RWPE2 (cell line): ENCODE measurements at regions not wholly inside any gene's neighbourhood (a gene's known extent, or its start where the extent isn't known, plus 50 kb on each side); places are given as distances from the start of the nearest gene placed in this dataset.

ENCODE experiments used
- ATAC-seq: fragments of 200-7000 bp; cut with Tn5 transposase; 3 replicates; pipeline ENCODE4 v1.9.1; 2021; ENCODE audit warnings: low read depth
- DNase-seq: peaks from one replicate; pipeline ENCODE4 v3.0.0-alpha.2; 2020; ENCODE audit warnings: low spot score
- H3K27ac ChIP-seq: fragments of 450-650 bp; 2 replicates; pipeline ENCODE4 v1.5.1; 2017; ENCODE audit warnings: mild to moderate bottlenecking; ENCODE audit not compliant: poor library complexity, severe bottlenecking
- H3K27me3 ChIP-seq: fragments of 250-450 bp; sonication (Bioruptor Pico); 2 replicates; pipeline ENCODE4 v1.5.1; 2021; ENCODE audit warnings: mild to moderate bottlenecking, moderate library complexity; ENCODE audit not compliant: insufficient read depth, poor library complexity, severe bottlenecking
- H3K36me3 ChIP-seq: fragments of 250-450 bp; sonication (Bioruptor Pico); 2 replicates; pipeline ENCODE4 v1.5.1; 2020; ENCODE audit warnings: low read depth, mild to moderate bottlenecking, moderate library complexity
- H3K4me1 ChIP-seq: fragments of 250-450 bp; sonication (Bioruptor Pico); 2 replicates; pipeline ENCODE4 v1.5.1; 2021; ENCODE audit warnings: mild to moderate bottlenecking, moderate library complexity; ENCODE audit not compliant: insufficient read depth, poor library complexity, severe bottlenecking
- H3K4me3 ChIP-seq: fragments of 250-450 bp; sonication (Bioruptor Pico); 2 replicates; pipeline ENCODE4 v1.5.1; 2021; ENCODE audit warnings: mild to moderate bottlenecking, moderate library complexity; ENCODE audit not compliant: severe bottlenecking
- H3K9me3 ChIP-seq: fragments of 250-450 bp; sonication (Bioruptor Pico); 2 replicates; pipeline ENCODE4 v1.5.1; 2021; ENCODE audit warnings: mild to moderate bottlenecking, moderate library complexity; ENCODE audit not compliant: severe bottlenecking
- CTCF ChIP-seq: fragments of 450-650 bp; IDR thresholded peaks from one replicate; pipeline ENCODE4 v1.5.1; 2017; ENCODE audit warnings: mild to moderate bottlenecking, moderate library complexity; ENCODE audit not compliant: poor library complexity, severe bottlenecking

- TF ChIP-seq CTCF = no peak
- no peak for ATAC-seq
Measured at GRCh38 chr6:149136913-149137286, 180.6 kb upstream of the TAB2 start.

GRCh38 chr6:149137594-149137993 is 179.9 kb upstream of the TAB2 start:
- DNase-seq = no peak
- no peaks in the 10 kb centered on the region for H3K36me3 ChIP-seq
- no peak for ATAC-seq
- no peak overlapping the region for H3K27ac ChIP-seq
- no peak for TF ChIP-seq CTCF
- no peak overlapping the region for H3K4me3 ChIP-seq
- H3K27me3 ChIP-seq = no peaks in the 10 kb centered on the region
- peaks cover 5% of the 10 kb centered on the region for H3K9me3 ChIP-seq
- H3K4me1 ChIP-seq = no peaks in the 10 kb centered on the region

More at GRCh38 chr6:149136913-149137286, 180.6 kb upstream of the TAB2 start:
- no peak overlapping the region for H3K27ac ChIP-seq
- H3K36me3 ChIP-seq = no peaks in the 10 kb centered on the region
- H3K4me1 ChIP-seq = no peaks in the 10 kb centered on the region
- H3K9me3 ChIP-seq = peaks cover 5% of the 10 kb centered on the region
- no peaks in the 10 kb centered on the region for H3K27me3 ChIP-seq
- no peak overlapping the region for H3K4me3 ChIP-seq
- DNase-seq = no peak

- Histone ChIP-seq H3K36me3 (no peaks in the 10 kb centered on the region), H3K9me3 (peaks cover 5% of the 10 kb centered on the region), H3K27me3 (no peaks in the 10 kb centered on the region), H3K4me1 (no peaks in the 10 kb centered on the region), H3K4me3 (no peak overlapping the region), H3K27ac (no peak overlapping the region)
- ATAC-seq (no peak), DNase-seq (no peak)
- no peak for TF ChIP-seq CTCF
Measured at GRCh38 chr6:149138089-149138488, 179.4 kb upstream of the TAB2 start.

- Histone ChIP-seq H3K9me3 (peaks cover 5% of the 10 kb centered on the region), H3K4me3 (no peak overlapping the region), H3K27me3 (no peaks in the 10 kb centered on the region), H3K27ac (no peak overlapping the region), H3K36me3 (no peaks in the 10 kb centered on the region), H3K4me1 (no peaks in the 10 kb centered on the region)
- DNase-seq (no peak), ATAC-seq (no peak)
- TF ChIP-seq CTCF = no peak
Measured at GRCh38 chr6:149138699-149139294, 178.7 kb upstream of the TAB2 start.

GRCh38 chr6:149139782-149140136 is 177.8 kb upstream of the TAB2 start:
- TF ChIP-seq CTCF = no peak
- no peaks in the 10 kb centered on the region for H3K27me3 ChIP-seq
- DNase-seq = no peak
- no peak for ATAC-seq
- no peaks in the 10 kb centered on the region for H3K36me3 ChIP-seq
- H3K27ac ChIP-seq = no peak overlapping the region
- no peaks in the 10 kb centered on the region for H3K4me1 ChIP-seq
- peaks cover 5% of the 10 kb centered on the region for H3K9me3 ChIP-seq
- H3K4me3 ChIP-seq = no peak overlapping the region
